GM21423 (cell line): ENCODE measurements at regions not wholly inside any gene's neighbourhood (a gene's known extent, or its start where the extent isn't known, plus 50 kb on each side); places are given as distances from the start of the nearest gene placed in this dataset.
"Not testable (repeated sequence)": the region's sequence is repeated elsewhere in the genome, so short reads cannot be mapped to it uniquely, and the experiment has no call there.

Experiments used
- ATAC-seq: cut with Tn5 transposase; IDR thresholded peaks from one replicate; pipeline ENCODE4 v1.9.1; 2021; ENCODE audit warnings: mild to moderate bottlenecking, moderate library complexity; ENCODE audit not compliant: unreplicated experiment

DNA sequence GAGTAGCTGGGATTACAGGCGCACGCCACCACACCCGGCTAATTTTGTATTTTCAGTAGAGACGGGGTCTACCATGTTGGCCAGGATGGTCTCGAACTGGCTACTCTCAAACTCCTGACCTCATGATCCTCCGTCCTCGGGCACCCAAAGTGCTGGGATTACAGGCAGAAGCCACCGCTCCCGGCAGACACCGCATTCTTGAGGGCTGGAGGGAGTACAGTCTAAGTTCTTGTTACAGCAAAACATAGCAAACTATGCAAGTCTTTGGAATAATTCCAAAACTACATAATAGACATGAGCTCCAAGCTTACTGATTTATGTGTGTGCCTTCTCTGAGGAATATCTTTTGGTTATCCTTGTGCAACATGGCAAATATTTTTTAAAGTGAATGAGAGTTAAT, 299.1 kb upstream of the ZNF658 start:
- not testable (repeated sequence) for ATAC-seq

DNA sequence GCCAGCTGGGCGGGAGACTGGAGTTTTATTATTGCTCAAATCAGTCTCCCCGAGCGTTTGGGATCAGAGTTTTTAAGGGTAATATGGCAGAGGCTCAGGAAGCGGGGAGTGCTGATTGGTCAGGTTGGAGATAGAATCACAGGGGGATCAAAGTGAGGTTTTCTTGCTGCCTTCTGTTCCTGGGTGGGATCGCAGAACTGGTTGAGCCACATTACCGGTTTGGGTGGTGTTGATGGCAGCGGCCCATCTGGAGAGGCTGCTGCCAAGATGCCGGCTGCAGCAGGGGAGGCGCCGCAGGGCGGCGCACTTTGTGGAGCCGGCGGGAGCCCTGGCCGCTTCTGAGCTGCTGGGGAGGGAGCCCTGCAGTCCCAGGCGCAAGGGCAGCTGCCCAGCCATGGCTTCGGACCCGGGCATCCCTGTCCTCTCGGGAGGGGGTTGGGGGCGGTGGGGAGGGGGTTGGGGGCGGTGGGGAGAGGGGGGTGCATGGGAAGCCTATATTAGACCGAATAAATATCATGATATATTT, 268.9 kb upstream of the ZNF658 start:
- ATAC-seq, result not testable (repeated sequence)

DNA sequence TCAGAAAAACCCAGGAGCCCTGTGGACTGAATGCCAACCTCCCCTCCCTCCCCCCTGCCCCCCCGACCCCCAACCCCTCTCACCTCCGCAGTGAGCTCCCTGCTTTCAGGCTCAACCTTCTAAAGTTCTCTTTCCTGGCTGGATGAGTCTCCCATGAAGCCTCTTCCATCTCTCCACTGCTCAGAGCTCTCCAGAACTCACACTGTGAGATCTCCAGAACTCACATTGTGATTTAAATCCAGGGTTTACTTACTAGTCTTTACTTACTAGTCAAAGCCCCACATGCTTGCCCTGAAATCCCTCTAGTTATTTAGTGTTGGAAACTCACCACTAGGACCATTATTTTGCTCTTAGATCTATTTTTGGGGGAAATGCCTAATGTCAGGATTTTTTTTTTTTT, 252.8 kb upstream of the ZNF658 start:
- ATAC-seq, result not testable (repeated sequence)

DNA sequence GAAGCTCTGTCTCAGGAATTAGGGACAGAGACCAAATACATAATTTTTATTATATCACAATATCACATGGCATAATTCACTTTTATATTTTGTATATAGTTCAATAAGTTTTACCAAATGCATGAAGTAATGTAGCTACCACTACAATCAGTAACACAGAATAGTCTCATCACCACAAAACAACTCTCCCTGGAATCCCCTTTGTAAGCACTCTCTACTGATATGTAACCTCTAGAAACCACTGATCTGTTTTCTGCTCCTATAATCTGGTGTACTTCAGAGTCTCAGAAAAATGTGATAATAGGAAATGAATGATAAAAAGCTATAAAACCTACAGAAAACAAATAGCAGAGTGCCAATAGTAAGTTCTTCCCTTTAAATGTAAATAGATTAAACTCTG, 210.3 kb upstream of the ZNF658 start:
- ATAC-seq, result not testable (repeated sequence)

DNA sequence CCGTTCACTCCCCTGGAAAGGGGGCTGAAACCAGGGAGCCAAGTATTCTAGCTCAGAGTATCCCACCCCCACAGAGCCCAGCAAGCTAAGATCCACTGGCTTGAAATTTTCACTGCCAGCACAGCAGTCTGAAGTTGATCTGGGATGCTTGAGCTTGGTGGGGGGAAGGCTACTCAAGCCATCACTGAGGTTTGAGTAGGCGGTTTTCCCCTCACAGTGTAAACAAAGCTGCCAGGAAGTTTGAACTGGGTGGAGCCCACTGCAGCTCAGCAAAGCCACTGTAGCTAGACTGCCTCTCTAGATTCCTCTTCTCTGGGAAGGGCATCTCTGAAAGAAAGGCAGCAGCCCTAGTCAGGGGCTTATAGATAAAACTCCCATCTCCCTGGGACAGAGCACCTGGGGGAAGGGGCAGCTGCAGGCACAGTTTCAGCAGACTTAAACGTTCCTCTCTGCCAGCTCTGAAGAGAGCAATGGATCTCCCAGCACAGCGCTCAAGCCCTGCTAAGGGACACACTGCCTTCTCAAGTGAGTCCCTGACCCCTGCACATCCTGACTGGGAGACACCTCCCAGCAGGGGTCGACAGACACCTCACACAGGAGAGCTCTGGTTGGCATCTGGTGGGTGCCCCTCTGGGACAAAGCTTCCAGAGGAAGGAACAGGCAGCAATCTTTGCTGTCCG, 204.8 kb upstream of the ZNF658 start:
- peak; percentile 69 for ATAC-seq

DNA sequence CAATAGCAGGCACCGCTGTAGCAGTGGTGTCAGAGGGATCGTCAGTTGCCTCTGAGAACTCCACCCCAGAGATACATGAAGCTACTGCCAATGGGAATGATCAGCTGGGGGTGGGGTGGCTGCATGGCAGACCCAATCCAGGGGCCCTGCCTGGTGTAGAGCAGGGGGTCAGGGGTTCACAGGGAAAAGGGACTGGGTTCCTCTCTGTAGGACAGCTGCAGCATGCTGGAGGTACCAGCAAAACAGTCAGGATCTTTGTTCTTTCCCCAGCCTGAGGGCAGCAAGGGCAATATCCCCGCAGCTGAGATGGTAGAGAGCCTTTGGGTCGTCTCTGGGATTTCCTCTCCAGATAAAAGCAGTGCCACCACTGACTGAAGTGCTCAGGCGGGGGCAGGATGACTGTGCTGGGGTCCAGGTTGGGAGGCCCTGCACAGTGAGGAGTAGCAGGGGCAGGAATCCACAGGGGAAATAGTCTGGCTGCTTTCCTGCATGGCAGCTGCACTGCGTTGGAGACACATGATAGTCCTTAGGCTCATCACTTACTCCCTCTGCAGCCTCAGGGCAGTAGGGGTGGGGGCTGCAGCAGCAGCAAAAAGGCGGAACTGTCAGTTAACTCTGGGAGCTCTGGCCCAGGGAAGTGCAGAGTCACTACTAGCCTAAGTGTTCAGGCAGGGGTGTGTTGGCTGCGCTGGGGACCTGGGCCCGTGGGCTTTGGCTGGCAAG, 203.0 kb upstream of the ZNF658 start:
- not testable (repeated sequence) for ATAC-seq

DNA sequence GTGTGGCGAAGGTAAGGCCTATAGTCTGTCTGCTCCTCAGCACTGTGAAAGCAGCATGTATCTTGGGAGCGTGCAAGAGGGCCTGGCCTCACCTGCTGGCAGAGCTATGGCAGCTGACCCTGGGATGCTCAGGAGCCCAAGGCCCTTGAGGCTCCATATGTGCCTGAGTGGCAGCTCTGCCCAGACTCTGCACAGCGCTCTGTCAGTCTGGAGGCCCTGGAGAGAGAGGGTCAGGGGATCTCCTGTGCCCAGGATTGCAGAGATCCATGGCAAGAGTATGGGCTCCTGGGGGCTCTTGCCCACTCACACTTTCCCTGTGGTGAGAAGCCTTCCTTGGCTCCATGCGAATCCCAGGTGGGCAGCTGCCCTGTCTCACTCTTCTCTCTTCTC, 202.5 kb upstream of the ZNF658 start:
- ATAC-seq, result not testable (repeated sequence)

DNA sequence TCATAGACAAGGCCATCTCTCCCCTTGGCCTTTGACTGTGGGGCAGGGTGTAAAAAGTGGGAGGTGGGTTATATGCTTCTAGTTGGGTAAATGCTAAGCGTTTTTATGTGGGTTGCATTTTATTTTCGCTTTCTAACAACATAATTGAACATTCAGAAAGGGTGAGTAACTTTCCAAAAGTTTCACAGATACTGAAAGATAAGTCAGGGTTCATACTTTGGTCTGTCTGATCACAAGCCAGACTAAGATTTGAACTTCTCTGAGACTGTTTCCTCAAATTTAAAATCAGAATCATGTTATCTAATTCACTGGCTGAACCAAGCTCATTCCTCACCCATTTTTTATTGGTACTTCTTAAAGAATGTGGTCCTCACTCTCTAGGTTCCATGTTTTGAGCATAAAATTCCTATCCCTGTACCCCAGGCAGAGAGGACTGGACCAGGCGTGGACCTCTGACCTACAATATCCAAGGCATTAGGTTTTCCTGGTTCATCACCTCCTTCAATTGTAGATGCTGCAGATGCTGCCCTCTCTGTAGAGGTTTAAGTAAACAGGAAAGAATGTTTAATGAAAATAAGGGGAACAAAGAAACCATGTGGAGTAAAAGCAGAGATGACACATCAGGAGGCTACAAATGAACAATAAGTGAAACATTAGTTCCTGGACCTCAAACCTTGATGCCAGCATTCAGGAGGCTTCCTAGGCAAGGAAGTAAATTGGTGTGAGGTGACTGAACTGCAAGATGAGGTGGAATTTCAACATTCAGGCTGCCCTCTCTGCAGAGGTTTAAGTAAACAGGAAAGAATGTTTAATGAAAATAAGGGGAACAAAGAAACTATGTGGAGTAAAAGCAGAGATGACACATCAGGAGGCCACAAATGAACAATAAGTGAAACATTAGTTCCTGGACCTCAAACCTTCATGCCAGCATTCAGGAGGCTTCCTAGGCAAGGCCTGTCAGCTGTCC, 198.8 kb upstream of the ZNF658 start:
- ATAC-seq, result not testable (repeated sequence)

DNA sequence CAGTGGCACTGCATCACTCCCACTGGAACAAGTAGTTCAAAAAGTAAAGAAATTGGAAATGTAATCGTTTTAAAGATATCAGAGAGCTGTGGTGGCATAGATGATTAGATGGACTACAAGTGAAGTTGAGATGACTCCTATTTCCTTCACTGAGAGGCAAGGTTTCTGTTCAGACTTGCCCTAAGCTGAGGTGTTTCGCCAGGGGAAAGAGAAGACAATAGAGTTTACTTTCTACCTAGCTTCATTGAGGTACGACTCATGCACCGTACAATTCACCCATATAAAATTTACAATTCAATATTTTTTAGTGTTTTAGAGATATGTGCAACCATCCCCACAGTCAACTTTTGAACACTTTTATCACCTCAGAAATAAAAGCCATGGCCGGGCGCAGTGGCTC, 189.0 kb upstream of the ZNF658 start:
- ATAC-seq, result not testable (repeated sequence)

DNA sequence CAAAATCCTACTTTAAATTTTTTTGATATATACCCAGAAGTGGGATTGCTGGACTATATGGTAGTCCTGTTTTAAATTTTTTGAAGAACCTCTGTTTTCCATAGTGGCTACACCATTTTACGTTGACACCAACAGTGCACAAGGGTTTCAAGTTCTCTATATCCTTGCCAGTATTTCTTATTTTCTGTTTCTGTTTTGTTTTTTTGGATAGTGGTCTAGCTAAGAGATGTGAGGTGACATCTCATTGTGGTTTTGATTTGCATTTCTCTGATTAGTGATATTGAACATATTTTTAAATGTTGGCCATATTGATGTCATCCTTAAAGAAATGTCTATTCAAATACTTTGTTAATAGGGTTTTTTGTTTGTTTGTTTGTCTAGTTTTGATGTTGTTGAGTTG, 187.7 kb upstream of the ZNF658 start:
- peak; percentile 71 for ATAC-seq

DNA sequence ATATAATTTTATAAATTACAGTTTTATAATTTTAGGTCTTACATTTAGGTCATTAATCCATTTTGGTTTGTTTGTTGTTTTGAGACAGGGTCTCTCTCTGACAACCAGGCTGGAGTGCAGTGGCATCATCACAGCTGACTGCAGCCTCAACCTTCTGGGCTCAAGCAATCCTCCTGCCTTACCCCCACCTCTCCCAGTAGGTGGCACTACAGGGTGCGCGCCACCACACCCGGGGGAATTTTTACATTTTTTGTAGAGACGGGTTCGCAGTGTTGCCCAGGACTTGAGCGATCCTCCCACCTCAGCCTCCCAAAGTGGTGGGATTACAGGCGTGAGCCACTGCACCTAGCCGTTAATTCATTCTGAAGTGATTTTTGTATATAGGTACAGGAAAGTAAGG, 187.0 kb upstream of the ZNF658 start:
- ATAC-seq, result not testable (repeated sequence)

DNA sequence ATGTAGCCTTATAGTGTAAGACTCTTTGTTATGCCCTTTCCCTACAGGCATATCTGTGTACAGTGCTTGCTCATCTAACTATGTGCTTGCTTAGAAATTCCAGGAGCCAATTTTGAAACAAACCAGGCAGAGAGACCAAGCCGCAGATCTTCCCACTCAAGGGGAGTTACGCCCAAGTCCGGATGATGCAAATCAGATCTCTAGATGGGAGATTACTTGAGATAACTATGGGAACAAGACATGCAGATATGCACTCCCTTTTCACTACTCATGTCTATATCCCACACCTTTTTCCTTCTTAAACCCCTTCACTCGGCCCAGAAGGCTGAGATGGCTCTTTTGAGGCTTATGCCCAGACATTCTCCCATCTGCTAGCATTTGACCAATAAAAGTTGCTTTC, 179.7 kb upstream of the ZNF658 start:
- not testable (repeated sequence) for ATAC-seq

DNA sequence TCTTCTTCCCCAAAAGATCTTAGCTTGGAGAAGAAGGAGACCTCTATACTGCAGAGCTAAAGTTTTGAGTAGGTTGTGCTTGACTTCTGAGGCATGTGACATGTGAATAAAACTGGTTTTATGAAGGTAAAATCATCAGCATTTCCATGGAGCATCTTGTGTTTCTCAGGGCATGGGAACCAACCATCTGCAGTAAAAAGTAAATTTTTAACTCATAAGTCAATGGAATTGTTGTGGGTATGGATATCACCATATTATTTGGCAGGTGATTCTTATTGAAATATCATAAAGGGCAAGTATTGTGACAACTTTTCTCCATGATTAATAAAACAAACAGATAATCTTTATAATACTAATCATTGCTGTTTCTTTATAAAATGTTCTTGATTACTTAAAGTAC, 173.0 kb upstream of the ZNF658 start:
- ATAC-seq, result not testable (repeated sequence)

DNA sequence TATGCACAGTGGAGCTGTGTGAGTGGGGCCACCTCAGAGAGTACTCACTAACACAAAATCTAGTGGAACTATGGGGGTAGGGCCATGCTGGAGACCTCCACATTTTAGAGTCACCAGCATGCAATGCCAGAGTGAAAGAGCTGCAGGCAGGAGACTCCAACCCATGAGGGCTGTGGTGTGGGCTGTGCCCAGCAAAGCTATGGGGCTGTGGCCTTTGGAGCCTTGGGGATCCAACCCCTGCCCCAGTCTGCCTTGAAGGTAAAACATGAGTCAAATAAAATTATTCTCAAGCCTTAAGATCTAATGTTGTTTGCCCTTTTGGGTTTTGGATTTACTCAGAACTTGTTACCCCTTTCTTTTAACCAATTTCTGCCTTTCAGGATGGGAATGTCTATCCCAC, 163.8 kb upstream of the ZNF658 start:
- not testable (repeated sequence) for ATAC-seq

DNA sequence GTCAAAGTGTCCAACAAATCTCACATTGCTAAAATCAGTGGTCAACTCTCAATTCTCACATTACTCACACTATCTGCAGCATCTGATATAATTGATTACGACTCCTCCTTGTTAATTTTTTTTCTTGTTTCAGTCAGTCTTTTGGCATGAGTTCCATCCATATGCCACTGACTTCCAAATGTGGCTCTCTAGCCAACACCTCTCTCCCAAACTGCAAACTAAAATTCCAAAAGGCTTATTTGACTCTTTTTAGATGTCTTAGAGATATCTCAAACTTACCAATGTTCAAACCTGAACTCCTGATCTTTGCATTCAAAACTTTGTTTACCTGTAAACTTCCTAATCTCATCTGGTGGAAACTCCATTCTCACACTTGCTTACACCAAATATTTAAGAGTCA, 162.1 kb upstream of the ZNF658 start:
- ATAC-seq, result not testable (repeated sequence)

DNA sequence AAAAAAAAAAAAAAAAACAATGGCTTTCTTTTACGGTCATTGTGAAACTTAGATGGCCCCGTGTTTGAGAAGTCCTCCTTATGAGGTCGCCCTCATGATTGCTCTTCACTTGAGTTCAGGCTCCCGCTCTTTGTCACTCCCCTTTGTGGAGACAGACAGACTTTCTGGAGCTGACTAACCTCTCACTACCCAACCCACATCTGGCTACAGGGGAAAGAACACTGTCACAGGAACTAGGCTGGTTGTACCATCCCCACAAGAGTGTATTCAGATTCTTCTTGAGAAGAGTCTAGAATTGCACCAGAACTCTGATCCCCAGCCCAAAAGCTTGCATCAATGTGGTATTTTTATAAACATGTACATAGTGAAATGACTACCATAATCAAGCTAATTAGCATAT, 160.4 kb upstream of the ZNF658 start:
- ATAC-seq, result not testable (repeated sequence)

DNA sequence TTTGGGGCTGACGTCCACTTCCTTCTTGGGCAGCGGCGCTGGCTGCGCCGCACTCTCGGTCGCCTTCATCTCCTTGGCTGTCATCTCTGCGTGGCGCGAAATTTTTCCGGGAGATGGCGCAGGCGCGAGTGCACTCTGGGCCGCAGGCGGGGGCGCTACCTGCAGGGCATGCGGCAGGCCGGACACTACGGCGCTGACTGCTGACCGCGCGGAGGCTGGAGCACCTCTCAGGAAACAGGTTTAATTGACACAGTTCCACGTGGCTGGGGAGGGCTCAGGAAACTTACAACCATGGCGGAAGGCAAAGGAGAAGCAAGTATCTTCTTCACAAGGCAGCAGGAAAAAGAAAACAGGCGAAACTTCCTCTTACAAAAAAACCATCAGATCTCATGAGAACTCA, 154.7 kb upstream of the ZNF658 start:
- ATAC-seq, result not testable (repeated sequence)

DNA sequence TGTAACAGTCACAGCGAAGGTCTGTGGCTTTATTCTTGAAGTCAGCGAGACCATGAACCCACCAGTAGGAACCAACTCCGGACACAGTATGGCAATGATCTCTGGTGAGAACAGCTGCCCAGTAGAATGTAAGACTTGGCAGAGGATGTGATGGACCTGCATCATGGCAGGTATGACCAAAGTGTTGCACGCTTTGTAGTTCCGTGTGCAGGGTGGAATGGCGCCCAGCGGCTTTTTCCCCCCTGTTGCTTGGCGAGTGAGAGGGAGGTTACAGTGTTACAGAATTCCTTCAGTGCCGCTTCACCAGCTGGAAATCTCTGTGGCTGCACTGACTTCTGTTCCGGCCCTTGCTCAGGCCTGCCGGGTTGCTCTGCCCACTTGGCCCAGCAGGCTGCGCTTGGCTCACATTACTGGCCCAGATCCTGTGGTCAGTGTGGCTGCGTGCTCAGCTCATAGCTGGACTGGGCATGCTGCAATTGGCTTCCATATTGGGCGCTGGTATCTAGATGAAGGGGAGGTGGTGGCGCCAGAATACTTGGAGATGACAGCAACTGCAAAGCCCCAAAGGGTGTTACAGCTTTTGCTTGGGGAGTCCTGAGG, 148.1 kb upstream of the ZNF658 start:
- not testable (repeated sequence) for ATAC-seq

DNA sequence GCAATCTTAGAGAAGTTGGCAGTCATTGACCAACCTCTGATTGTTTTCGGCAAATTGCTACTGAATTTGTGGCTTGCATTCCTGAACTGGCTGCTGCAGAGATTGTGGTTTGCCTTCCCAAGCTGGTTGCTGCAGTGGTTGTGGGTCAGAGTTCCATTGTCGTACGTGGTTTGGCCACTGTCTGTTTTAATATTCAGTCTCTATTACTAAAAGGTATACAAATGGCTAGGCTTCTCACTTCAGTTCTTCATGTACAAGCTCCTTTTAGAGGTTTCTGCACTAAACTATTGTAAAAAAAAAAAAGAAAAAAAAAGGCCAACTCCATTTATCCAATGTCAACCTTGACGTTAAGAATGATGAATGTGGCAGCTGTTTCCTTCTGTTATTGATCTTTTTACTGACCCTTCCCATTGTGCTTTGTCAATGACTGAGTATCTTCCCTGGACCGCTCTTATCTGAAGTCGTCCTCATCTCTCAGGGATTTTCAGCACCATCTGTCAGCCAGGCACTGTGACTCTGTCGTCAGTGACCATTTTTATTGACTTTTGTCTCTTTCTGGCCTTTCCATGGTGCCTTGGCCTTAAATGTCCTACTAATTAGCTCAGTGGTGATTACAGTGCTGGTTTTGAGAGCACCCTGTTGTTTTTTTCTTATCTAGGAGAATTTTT, 140.6 kb upstream of the ZNF658 start:
- ATAC-seq, result not testable (repeated sequence)
